DOHH2 (cell line): ENCODE measurements at regions not wholly inside any gene's neighbourhood (a gene's known extent, or its start where the extent isn't known, plus 50 kb on each side); places are given as distances from the start of the nearest gene placed in this dataset.
A peak's percentile ranks its signal among the peaks of the same experiment; 100 is the strongest.

ENCODE experiments used
- H3F3A ChIP-seq: fragments of 200-600 bp; sonication (generic), shearing (Covaris generic); 2 replicates; pipeline ENCODE4 v1.6.0; 2016; ENCODE audit warnings: antibody characterized with exemption, mild to moderate bottlenecking; ENCODE audit not compliant: control insufficient read depth, insufficient read depth
- H3K27ac ChIP-seq: fragments of 200-600 bp; sonication (generic); 2 replicates; pipeline ENCODE4 v1.5.1; 2014; ENCODE audit warnings: low read depth, mild to moderate bottlenecking, low read length, moderate library complexity
- H3K27me3 ChIP-seq: fragments of 200-600 bp; sonication (generic); 2 replicates; pipeline ENCODE4 v1.6.1; 2014; ENCODE audit warnings: mild to moderate bottlenecking, low read length, mixed read lengths; ENCODE audit not compliant: control insufficient read depth
- H3K36me3 ChIP-seq: fragments of 200-600 bp; sonication (generic); 2 replicates; pipeline ENCODE4 v1.6.1; 2014; ENCODE audit warnings: mild to moderate bottlenecking, low read length, moderate library complexity, mixed read lengths; ENCODE audit not compliant: control insufficient read depth
- H3K4me1 ChIP-seq: fragments of 200-600 bp; sonication (generic); 2 replicates; pipeline ENCODE4 v1.6.1; 2014; ENCODE audit warnings: mild to moderate bottlenecking, low read length, mixed read lengths; ENCODE audit not compliant: control insufficient read depth
- H3K4me2 ChIP-seq: fragments of 200-600 bp; sonication (generic); 2 replicates; pipeline ENCODE4 v1.6.0; 2014; ENCODE audit warnings: mild to moderate bottlenecking, low read length, moderate library complexity
- H3K4me3 ChIP-seq: fragments of 200-600 bp; sonication (generic); 2 replicates; pipeline ENCODE4 v1.5.1; 2014; ENCODE audit warnings: mild to moderate bottlenecking, low read length, mixed read lengths
- H3K79me2 ChIP-seq: fragments of 200-600 bp; sonication (generic); 2 replicates; pipeline ENCODE4 v1.6.1; 2014; ENCODE audit warnings: mild to moderate bottlenecking, low read length, mixed read lengths; ENCODE audit not compliant: control insufficient read depth
- H3K9me2 ChIP-seq: fragments of 200-600 bp; sonication (generic); replicated peaks from 2 replicates; pipeline ENCODE4 v1.6.1; 2014; ENCODE audit warnings: mild to moderate bottlenecking, low read length, mixed read lengths; ENCODE audit not compliant: control insufficient read depth
- H3K9me3 ChIP-seq: fragments of 200-600 bp; sonication (generic); 2 replicates; pipeline ENCODE4 v1.6.1; 2014; ENCODE audit warnings: antibody characterized with exemption, low read length, mixed read lengths; ENCODE audit not compliant: control insufficient read depth, insufficient read depth
- H4K20me1 ChIP-seq: fragments of 200-600 bp; sonication (generic); 2 replicates; pipeline ENCODE4 v1.6.0; 2014; ENCODE audit warnings: low read depth, mild to moderate bottlenecking, antibody characterized with exemption, low read length, moderate library complexity; ENCODE audit not compliant: control insufficient read depth, insufficient read depth
- CTCF ChIP-seq: fragments of 200-600 bp; sonication (generic); IDR thresholded peaks from one replicate; pipeline ENCODE4 v1.5.1; 2014; ENCODE audit warnings: antibody characterized with exemption, mild to moderate bottlenecking, low read depth, low read length; ENCODE audit not compliant: poor library complexity, severe bottlenecking
- EZH2phosphoT487 ChIP-seq: fragments of 200-600 bp; sonication (generic); IDR thresholded peaks from 2 replicates; pipeline ENCODE4 v1.6.1; 2017; ENCODE audit warnings: borderline replicate concordance, mild to moderate bottlenecking, antibody characterized with exemption, low read length, moderate library complexity, mixed read lengths

DNA sequence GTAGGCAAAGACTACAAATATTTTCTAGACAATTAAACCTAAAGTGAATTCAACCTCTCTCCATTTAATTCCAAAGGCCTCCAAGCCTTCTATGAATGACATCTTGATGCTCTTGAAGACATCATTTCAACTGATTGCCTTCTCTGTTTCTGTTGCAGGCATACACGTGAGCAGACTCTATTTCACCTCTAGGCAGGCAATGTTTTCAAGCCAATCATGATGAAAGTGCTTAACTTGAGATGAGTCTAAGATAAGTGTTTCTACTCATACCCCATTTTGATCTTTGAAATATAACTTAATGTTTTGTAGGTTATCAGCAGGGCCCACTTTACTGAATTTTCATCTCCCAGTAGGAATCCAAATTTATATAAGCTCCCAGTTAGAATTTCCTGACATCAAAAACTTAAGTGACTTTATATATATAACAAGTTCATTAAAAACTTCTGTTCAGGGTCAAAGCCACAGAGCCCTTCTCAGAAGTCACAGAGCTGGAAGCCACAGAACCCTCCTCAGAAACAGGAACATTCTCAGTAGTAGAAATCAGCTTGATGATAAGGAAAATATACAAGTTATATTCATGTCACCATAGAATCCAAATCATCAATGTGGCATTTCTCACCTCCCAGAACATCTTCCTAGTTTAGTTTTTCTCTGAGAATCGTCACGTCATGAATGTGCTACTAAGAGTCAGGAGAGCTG, 108.5 kb downstream of the PHLDA1 start:
- Histone ChIP-seq H3K4me1 (peaks cover 2% of the 10 kb centered on the region), H3K27ac (no peak overlapping the region), H3K9me2 (no peaks in the 10 kb centered on the region), H3K79me2 (no peaks in the 10 kb centered on the region), H3K4me2 (no peak overlapping the region), H3K9me3 (peaks cover 30% of the 10 kb centered on the region; the same call in 1 of the 2 replicates), H3K4me3 (no peak overlapping the region), H3K27me3 (peaks cover 26% of the 10 kb centered on the region), H4K20me1 (no peaks in the 10 kb centered on the region), H3K36me3 (no peaks in the 10 kb centered on the region), H3F3A (no peaks in the 10 kb centered on the region)
- no peak for TF ChIP-seq CTCF
- no peak for TF ChIP-seq EZH2phosphoT487

DNA sequence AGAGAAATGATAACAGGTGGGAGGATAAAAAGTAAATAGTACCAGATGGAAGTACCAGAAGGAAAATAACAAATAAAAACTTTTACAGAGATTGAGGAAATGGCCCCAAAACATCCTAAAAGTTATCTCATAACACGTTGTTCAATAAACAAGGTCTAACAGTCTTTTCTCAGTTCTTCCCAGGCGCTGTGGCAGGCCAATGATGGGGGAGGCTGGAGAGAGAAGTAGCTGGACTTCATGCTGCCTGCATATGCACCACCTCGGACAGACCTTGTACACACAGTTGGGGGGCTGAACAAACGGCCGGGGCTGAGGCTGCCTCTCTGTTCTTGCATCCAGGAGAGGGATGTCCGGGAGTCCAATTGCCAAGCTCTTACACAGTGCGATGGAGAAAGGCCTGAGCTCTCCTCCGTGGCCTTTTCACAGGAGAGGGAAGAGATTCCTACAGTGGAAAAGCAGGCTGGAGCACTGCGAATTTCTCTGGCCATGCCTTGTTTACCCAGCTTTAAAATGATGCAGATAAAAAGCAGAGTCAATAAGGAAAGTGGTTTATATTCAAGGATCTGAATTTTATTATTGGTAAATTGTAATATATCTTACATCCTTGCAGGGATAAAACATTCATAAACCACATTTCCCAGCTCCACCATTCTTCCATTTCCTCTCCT, 109.8 kb downstream of the PHLDA1 start:
- H3K9me2 ChIP-seq, result no peaks in the 10 kb centered on the region
- no peaks in the 10 kb centered on the region for H4K20me1 ChIP-seq
- H3K4me2 ChIP-seq, result no peak overlapping the region
- H3K36me3 ChIP-seq, result no peaks in the 10 kb centered on the region
- H3K4me3 ChIP-seq, result no peak overlapping the region
- H3K79me2 ChIP-seq, result no peaks in the 10 kb centered on the region
- TF ChIP-seq EZH2phosphoT487 (no peak), CTCF (no peak)
- no peak overlapping the region for H3K27ac ChIP-seq
- H3K27me3 ChIP-seq, result peaks cover 22% of the 10 kb centered on the region
- H3K4me1 ChIP-seq, result peaks cover 15% of the 10 kb centered on the region
- H3F3A ChIP-seq, result peaks cover 9% of the 10 kb centered on the region
- H3K9me3 ChIP-seq, result peaks cover 30% of the 10 kb centered on the region; the same call in 1 of the 2 replicates

- no peak for TF ChIP-seq CTCF
- no peak for TF ChIP-seq EZH2phosphoT487
- H3K4me2 ChIP-seq, result peak overlapping the region; percentile 64
- no peaks in the 10 kb centered on the region for H3K9me2 ChIP-seq
- peak overlapping the region; percentile 16 for H3K27ac ChIP-seq
- no peaks in the 10 kb centered on the region for H3K36me3 ChIP-seq
- H3K4me1 ChIP-seq, result peaks cover 27% of the 10 kb centered on the region
- peaks cover 11% of the 10 kb centered on the region for H3F3A ChIP-seq
- no peaks in the 10 kb centered on the region for H4K20me1 ChIP-seq
- 0 out of 2 replicates have a peak overlapping the region, but pooled peaks have one; percentile 14 for H3K4me3 ChIP-seq
- H3K9me3 ChIP-seq, result no peaks in the 10 kb centered on the region
- H3K27me3 ChIP-seq, result peaks cover 19% of the 10 kb centered on the region
- no peaks in the 10 kb centered on the region for H3K79me2 ChIP-seq
Measured at GRCh38 chr12:75917715-75918114, 113.9 kb downstream of the PHLDA1 start.
